Thyroid gland (tissue), 4 donors: ENCODE measurements at regions not wholly inside any gene's neighbourhood (a gene's known extent, or its start where the extent isn't known, plus 50 kb on each side); places are given as distances from the start of the nearest gene placed in this dataset.

ENCODE experiments used
- DNase-seq, 2 donors: peaks; one replicate each; pipeline ENCODE4 v3.0.0-alpha.2; 2019
- H3K27ac ChIP-seq, 3 donors: fragments of 200-600 bp; sonication (generic); 1 replicate in 2 of 3; 2 replicates in 1 of 3; pipeline ENCODE4 v1.5.1; 2016 to 2019; ENCODE audit warnings: mild to moderate bottlenecking in 1 of 3, moderate library complexity in 1 of 3
- H3K27me3 ChIP-seq: fragments of 200-600 bp; sonication (generic); one replicate; pipeline ENCODE4 v1.5.1; 2019
- H3K36me3 ChIP-seq, 2 donors: fragments of 200-600 bp; sonication (generic); one replicate each; pipeline ENCODE4 v1.5.1; 2016 to 2019
- H3K4me1 ChIP-seq, 2 donors: fragments of 200-600 bp; sonication (generic); one replicate each; pipeline ENCODE4 v1.5.1; 2017 to 2019
- H3K4me3 ChIP-seq, 3 donors: fragments of 200-600 bp; sonication (generic); replicated peaks in 1 of 3; 1 replicate in 2 of 3; 2 replicates in 1 of 3; pipeline ENCODE4 v1.5.1; 2016; ENCODE audit warnings: mild to moderate bottlenecking in 1 of 3
- H3K9me3 ChIP-seq: fragments of 200-600 bp; sonication (generic); one replicate; pipeline ENCODE4 v1.5.1; 2017
- CTCF ChIP-seq, 6 experiments: fragments of 200-600 bp in 3 of 6; fragments of 450-650 bp in 3 of 6; sonication (generic) in 3 of 6; IDR thresholded peaks; one replicate each; pipeline ENCODE4 v1.5.1; 2016 to 2019; ENCODE audit warnings: antibody characterized with exemption in 6 of 6, mild to moderate bottlenecking in 2 of 6, inconsistent platforms in 1 of 6, moderate library complexity in 1 of 6
- POLR2A ChIP-seq, 2 donors: fragments of 450-650 bp; IDR thresholded peaks; one replicate each; pipeline ENCODE4 v1.6.1; 2017; ENCODE audit warnings: antibody characterized with exemption in 2 of 2, mild to moderate bottlenecking in 2 of 2, moderate library complexity in 1 of 2
- WGBS, 2 donors: methylation state at CpG; one replicate each; pipeline ENCODE4 v1.1.5; 2017; 5-methylcytosine and 5-hydroxymethylcytosine counted together
- intact Hi-C: fragments of 100-400 bp; cut with DNase I; formaldehyde crosslinking; loops from one replicate; pipeline ENCODE4 v1.15.1; 2023

GRCh38 chr16:23013484-23013883 lies 135.8 kb downstream of the USP31 start:
- no peaks in the 10 kb centered on the region for H3K27me3 ChIP-seq
- TF ChIP-seq POLR2A (IDR thresholded peaks at IDR 0.05): no peak
- no peak for TF ChIP-seq CTCF (IDR thresholded peaks at IDR 0.05)
- 69% methylated on average over 1 of the region's 1 CpG for WGBS, 2 donors
- no peak overlapping the region for H3K4me3 ChIP-seq
- H3K27ac ChIP-seq: no peak overlapping the region
- H3K9me3 ChIP-seq: no peaks in the 10 kb centered on the region
- intact Hi-C loops: no loop called here
- DNase-seq: no peak
- H3K36me3 ChIP-seq: no peaks in the 10 kb centered on the region
- no peaks in the 10 kb centered on the region for H3K4me1 ChIP-seq

DNA sequence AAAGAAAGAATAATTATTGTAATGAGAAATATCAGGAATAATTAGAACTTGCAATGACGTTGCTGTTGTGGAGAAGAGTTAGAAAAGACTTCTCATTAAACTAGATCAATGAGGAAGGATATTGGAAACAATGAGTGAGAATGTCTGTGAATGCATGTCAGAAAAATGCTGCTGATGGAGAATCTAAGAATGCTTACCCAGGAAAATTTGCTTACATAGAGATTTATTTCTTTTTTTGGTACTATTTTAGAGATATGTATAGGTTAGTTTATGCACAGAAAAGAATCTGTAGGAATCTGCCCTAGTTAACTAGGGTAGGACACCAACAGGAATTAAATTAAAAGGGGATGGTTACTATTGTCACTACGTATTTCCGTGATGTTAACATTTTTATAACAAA lies 140.2 kb downstream of the USP31 start:
- Histone ChIP-seq H3K27ac (no peak overlapping the region), H3K36me3 (no peaks in the 10 kb centered on the region), H3K4me1 (no peaks in the 10 kb centered on the region), H3K27me3 (no peaks in the 10 kb centered on the region), H3K4me3 (no peak overlapping the region), H3K9me3 (no peaks in the 10 kb centered on the region)
- no peak for DNase-seq
- 84 to 88% methylated on average over 3 of the region's 3 CpGs for WGBS, 2 donors
- TF ChIP-seq CTCF (IDR thresholded peaks at IDR 0.05): no peak
- no peak for TF ChIP-seq POLR2A (IDR thresholded peaks at IDR 0.05)
- intact Hi-C loops: no loop called here

DNA sequence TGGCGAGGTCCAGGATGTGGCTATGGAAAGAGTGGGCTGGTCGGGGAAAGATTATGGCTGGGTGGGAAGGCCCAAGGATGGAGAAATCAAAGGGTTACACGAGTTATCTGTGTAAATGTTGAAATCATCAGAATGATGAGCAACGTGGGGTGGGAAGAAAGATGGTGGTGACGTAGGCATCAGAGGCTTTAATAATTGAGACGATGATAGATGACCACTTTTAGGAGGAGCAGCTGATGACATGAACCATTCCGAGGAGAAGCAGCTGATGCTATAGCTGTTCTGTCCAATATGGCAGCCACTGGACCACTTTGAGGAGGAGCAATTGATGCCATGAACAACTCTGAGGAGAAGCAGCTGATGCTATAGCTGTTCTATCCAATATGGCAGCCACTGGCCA lies 141.2 kb downstream of the USP31 start:
- Histone ChIP-seq H3K27me3 (no peaks in the 10 kb centered on the region), H3K4me3 (no peak overlapping the region), H3K27ac (no peak overlapping the region), H3K9me3 (no peaks in the 10 kb centered on the region), H3K4me1 (no peaks in the 10 kb centered on the region), H3K36me3 (no peaks in the 10 kb centered on the region)
- intact Hi-C loops: no loop called here
- 73 to 82% methylated on average over 7 of the region's 7 CpGs for WGBS, 2 donors
- DNase-seq: no peak
- TF ChIP-seq CTCF (IDR thresholded peaks at IDR 0.05): no peak
- TF ChIP-seq POLR2A (IDR thresholded peaks at IDR 0.05): no peak

GRCh38 chr16:23006380-23006779 lies 142.9 kb downstream of the USP31 start:
- Histone ChIP-seq H3K36me3 (no peaks in the 10 kb centered on the region), H3K4me3 (no peak overlapping the region), H3K9me3 (no peaks in the 10 kb centered on the region), H3K4me1 (no peaks in the 10 kb centered on the region), H3K27ac (no peak overlapping the region), H3K27me3 (no peaks in the 10 kb centered on the region)
- DNase-seq: no peak
- intact Hi-C loops: no loop called here
- TF ChIP-seq CTCF (IDR thresholded peaks at IDR 0.05) (no peak), POLR2A (IDR thresholded peaks at IDR 0.05) (no peak)
- 57 to 59% methylated on average over 2 of the region's 2 CpGs for WGBS, 2 donors

DNA sequence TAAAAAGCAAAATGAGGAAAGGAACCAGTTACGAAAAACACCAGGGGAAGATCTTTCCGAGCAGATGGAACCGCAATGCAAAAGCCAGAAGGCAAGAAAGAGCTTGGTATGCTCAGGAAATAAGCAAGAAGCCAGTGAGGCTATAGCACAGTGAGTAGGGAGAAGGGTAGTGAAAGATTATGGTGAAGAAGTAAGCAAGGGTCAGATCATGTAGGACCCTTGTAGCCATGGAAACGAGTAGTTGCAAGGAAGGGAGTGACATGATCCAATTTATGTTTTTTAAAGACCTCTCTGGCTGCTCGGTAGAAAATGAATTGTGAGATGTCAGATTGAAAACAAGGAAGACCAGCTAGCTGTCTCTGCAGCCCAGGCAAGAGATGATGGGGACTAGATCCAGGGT lies 143.3 kb downstream of the USP31 start:
- intact Hi-C loops: no loop called here
- TF ChIP-seq POLR2A (IDR thresholded peaks at IDR 0.05) (no peak), CTCF (IDR thresholded peaks at IDR 0.05) (no peak)
- no peak overlapping the region for H3K4me3 ChIP-seq
- 74 to 79% methylated on average over 5 of the region's 5 CpGs for WGBS, 2 donors
- H3K4me1 ChIP-seq: no peaks in the 10 kb centered on the region
- H3K27me3 ChIP-seq: no peaks in the 10 kb centered on the region
- H3K9me3 ChIP-seq: no peaks in the 10 kb centered on the region
- no peaks in the 10 kb centered on the region for H3K36me3 ChIP-seq
- no peak overlapping the region for H3K27ac ChIP-seq
- no peak for DNase-seq
